Peyer's patch (tissue), 4 donors: ENCODE measurements at regions not wholly inside any gene's neighbourhood (a gene's known extent, or its start where the extent isn't known, plus 50 kb on each side); places are given as distances from the start of the nearest gene placed in this dataset.

ENCODE experiments used
- DNase-seq, 3 donors: peaks; one replicate each; pipeline ENCODE4 v3.0.0-alpha.2; 2017 to 2019
- H3K27ac ChIP-seq, 4 donors: fragments of 200-600 bp; sonication (generic); one replicate each; pipeline ENCODE4 v1.5.1; 2016 to 2019
- H3K27me3 ChIP-seq, 2 donors: fragments of 200-600 bp; sonication (generic); one replicate each; pipeline ENCODE4 v1.5.1; 2019
- H3K36me3 ChIP-seq, 3 donors: fragments of 200-600 bp; sonication (generic); one replicate each; pipeline ENCODE4 v1.5.1; 2016 to 2019
- H3K4me1 ChIP-seq, 4 donors: fragments of 200-600 bp; sonication (generic); one replicate each; pipeline ENCODE4 v1.5.1; 2016 to 2019
- H3K4me3 ChIP-seq, 4 donors: fragments of 200-600 bp; sonication (generic); 1 replicate in 3 of 4; 2 replicates in 1 of 4; pipeline ENCODE4 v1.5.1; 2016 to 2019; ENCODE audit warnings: mild to moderate bottlenecking in 1 of 4
- H3K9me3 ChIP-seq, 4 donors: fragments of 200-600 bp; sonication (generic); one replicate each; pipeline ENCODE4 v1.5.1; 2016 to 2019; ENCODE audit warnings: mild to moderate bottlenecking in 1 of 4
- CTCF ChIP-seq, 6 experiments: fragments of 450-650 bp in 4 of 6; fragments of 200-600 bp in 2 of 6; sonication (generic) in 1 of 6; IDR thresholded peaks; one replicate each; pipeline ENCODE4 v1.5.1; 2017 to 2019; ENCODE audit warnings: antibody characterized with exemption in 6 of 6, mild to moderate bottlenecking in 3 of 6, moderate library complexity in 1 of 6
- POLR2A ChIP-seq, 2 donors: fragments of 450-650 bp; IDR thresholded peaks; one replicate each; pipeline ENCODE4 v1.5.1; 2017; ENCODE audit warnings: antibody characterized with exemption in 2 of 2, mild to moderate bottlenecking in 2 of 2, moderate library complexity in 2 of 2

- Histone ChIP-seq H3K27me3 (no peaks in the 10 kb centered on the region), H3K27ac (no peak overlapping the region), H3K36me3 (no peaks in the 10 kb centered on the region), H3K4me3 (no peak overlapping the region), H3K4me1 (peaks cover 0 to 8% (median 0%) of the 10 kb centered on the region in 4 donors), H3K9me3 (no peaks in the 10 kb centered on the region)
- TF ChIP-seq POLR2A (IDR thresholded peaks at IDR 0.05) = no peak
- TF ChIP-seq CTCF (IDR thresholded peaks at IDR 0.05) = no peak
- DNase-seq = no peak
These were observed 318.3 kb upstream of the PROX1 start for GRCh38 chr1:213669512-213669911.

GRCh38 chr1:213669964-213670691, 317.6 kb upstream of the PROX1 start:
- Histone ChIP-seq H3K27ac (no peak overlapping the region), H3K4me1 (peaks cover 0 to 8% (median 0%) of the 10 kb centered on the region in 4 donors), H3K36me3 (no peaks in the 10 kb centered on the region), H3K27me3 (no peaks in the 10 kb centered on the region), H3K9me3 (no peaks in the 10 kb centered on the region), H3K4me3 (no peak overlapping the region)
- TF ChIP-seq CTCF (IDR thresholded peaks at IDR 0.05) (peak in 1 of 6 experiments; percentile 16), POLR2A (IDR thresholded peaks at IDR 0.05) (no peak)
- DNase-seq = no peak

GRCh38 chr1:213670692-213671023, 317.1 kb upstream of the PROX1 start:
- Histone ChIP-seq H3K27me3 (no peaks in the 10 kb centered on the region), H3K4me3 (no peak overlapping the region), H3K4me1 (peaks cover 0 to 8% (median 0%) of the 10 kb centered on the region in 4 donors), H3K27ac (no peak overlapping the region), H3K36me3 (no peaks in the 10 kb centered on the region), H3K9me3 (no peaks in the 10 kb centered on the region)
- DNase-seq = no peak
- TF ChIP-seq POLR2A (IDR thresholded peaks at IDR 0.05) (no peak), CTCF (IDR thresholded peaks at IDR 0.05) (no peak)

GRCh38 chr1:213675043-213675442, 312.7 kb upstream of the PROX1 start:
- TF ChIP-seq POLR2A (IDR thresholded peaks at IDR 0.05) (no peak), CTCF (IDR thresholded peaks at IDR 0.05) (no peak)
- DNase-seq = no peak
- no peaks in the 10 kb centered on the region for H3K9me3 ChIP-seq

GRCh38 chr1:213676736-213677135, 311.0 kb upstream of the PROX1 start:
- no peaks in the 10 kb centered on the region for H3K36me3 ChIP-seq
- H3K27ac ChIP-seq = no peak overlapping the region
- no peak for TF ChIP-seq POLR2A (IDR thresholded peaks at IDR 0.05)
- TF ChIP-seq CTCF (IDR thresholded peaks at IDR 0.05) = no peak
- DNase-seq = no peak
- no peaks in the 10 kb centered on the region for H3K9me3 ChIP-seq
- no peak overlapping the region for H3K4me3 ChIP-seq
- H3K4me1 ChIP-seq = no peaks in the 10 kb centered on the region
- no peaks in the 10 kb centered on the region for H3K27me3 ChIP-seq

More at GRCh38 chr1:213675043-213675442, 312.7 kb upstream of the PROX1 start:
- Histone ChIP-seq H3K27ac (no peak overlapping the region), H3K27me3 (no peaks in the 10 kb centered on the region), H3K4me3 (no peak overlapping the region), H3K36me3 (no peaks in the 10 kb centered on the region), H3K4me1 (peaks cover 0 to 7% (median 0%) of the 10 kb centered on the region in 4 donors)
